ENCODE measurements at regions not wholly inside any gene's neighbourhood (a gene's known extent, or its start where the extent isn't known, plus 50 kb on each side); places are given as distances from the start of the nearest gene placed in this dataset.

GRCh38 chr13:98632961-98633360 lies 56.1 kb upstream of the STK24 start:
- H3K27ac Mint-ChIP-seq: no peak overlapping the region
- no peak for DNase-seq
- peaks cover 2% of the 10 kb centered on the region for H3K4me1 Mint-ChIP-seq
- H3K36me3 Mint-ChIP-seq: no peaks in the 10 kb centered on the region
- H3K9me3 Mint-ChIP-seq: no peaks in the 10 kb centered on the region
- CTCF ChIA-PET: interaction anchor here (1.2 kb wide), 1 partner anchor 21 kb away, joined by 3 read pairs; no protein-coding TSS in a partner anchor
- peaks cover 8% of the 10 kb centered on the region for H3K27me3 Mint-ChIP-seq
- no peak overlapping the region for H3K4me3 Mint-ChIP-seq

DNA sequence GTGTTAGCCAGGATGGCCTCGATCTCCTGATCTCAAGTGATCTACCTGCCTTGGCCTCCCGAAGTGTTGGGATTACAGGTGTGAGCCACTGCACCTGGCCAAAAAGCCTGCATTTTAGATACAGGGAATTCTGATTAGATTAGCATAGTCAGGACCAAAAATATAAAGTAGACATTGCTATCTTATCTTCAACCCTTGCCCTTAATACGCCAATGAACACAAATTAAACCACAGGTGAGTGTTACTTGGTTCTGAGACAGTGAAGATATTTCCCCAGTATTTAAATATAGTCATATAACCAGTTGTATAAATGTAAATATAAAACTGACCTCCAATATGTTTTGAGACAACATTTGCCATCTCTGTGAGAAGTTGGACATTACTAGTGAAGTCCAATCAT lies 52.1 kb upstream of the STK24 start:
- H3K4me1 Mint-ChIP-seq: peaks cover 2% of the 10 kb centered on the region
- peaks cover 9% of the 10 kb centered on the region for H3K27me3 Mint-ChIP-seq
- CTCF ChIA-PET: interaction anchor here (1.4 kb wide), 1 partner anchor 184 kb away, joined by 3 read pairs; no protein-coding TSS in a partner anchor
- H3K4me3 Mint-ChIP-seq: no peak overlapping the region
- DNase-seq: no peak
- no peaks in the 10 kb centered on the region for H3K36me3 Mint-ChIP-seq
- no peaks in the 10 kb centered on the region for H3K9me3 Mint-ChIP-seq
- H3K27ac Mint-ChIP-seq: no peak overlapping the region
